Activated T-helper 2 cell treated with anti-CD3 and anti-CD28 coated beads, Interferon-gamma antibody, Interleukin-2, Interleukin-4, amounts not matched to agents 10 μg/mL and 5 μg/mL and 100 μg/mL, durations not matched to agents 14 hours and 24 hours and 36 hours (primary cell): ENCODE measurements at regions not wholly inside any gene's neighbourhood (a gene's known extent, or its start where the extent isn't known, plus 50 kb on each side); places are given as distances from the start of the nearest gene placed in this dataset.

Experiments
- DNase-seq: peaks from one replicate; pipeline ENCODE4 v3.0.0; 2021; ENCODE audit warnings: low spot score
- H3K27ac Mint-ChIP-seq: one replicate; pipeline ENCODE4 v1.8.0; 2021; ENCODE audit warnings: mixed read lengths
- H3K27me3 Mint-ChIP-seq: one replicate; pipeline ENCODE4 v1.8.0; 2021; ENCODE audit warnings: low read depth, mixed read lengths
- H3K36me3 Mint-ChIP-seq: one replicate; pipeline ENCODE4 v1.8.0; 2021; ENCODE audit warnings: low read depth, mixed read lengths
- H3K4me1 Mint-ChIP-seq: one replicate; pipeline ENCODE4 v1.8.0; 2021; ENCODE audit warnings: low read depth, mixed read lengths
- H3K4me3 Mint-ChIP-seq: one replicate; pipeline ENCODE4 v1.8.0; 2021; ENCODE audit warnings: low read depth, mild to moderate bottlenecking, moderate library complexity, mixed read lengths
- H3K9me3 Mint-ChIP-seq: one replicate; pipeline ENCODE4 v1.8.0; 2021; ENCODE audit warnings: mixed read lengths
- intact Hi-C: fragments of 100-400 bp; cut with micrococcal nuclease; formaldehyde crosslinking; loops from one replicate; pipeline ENCODE4 v1.15.1; 2023

DNA sequence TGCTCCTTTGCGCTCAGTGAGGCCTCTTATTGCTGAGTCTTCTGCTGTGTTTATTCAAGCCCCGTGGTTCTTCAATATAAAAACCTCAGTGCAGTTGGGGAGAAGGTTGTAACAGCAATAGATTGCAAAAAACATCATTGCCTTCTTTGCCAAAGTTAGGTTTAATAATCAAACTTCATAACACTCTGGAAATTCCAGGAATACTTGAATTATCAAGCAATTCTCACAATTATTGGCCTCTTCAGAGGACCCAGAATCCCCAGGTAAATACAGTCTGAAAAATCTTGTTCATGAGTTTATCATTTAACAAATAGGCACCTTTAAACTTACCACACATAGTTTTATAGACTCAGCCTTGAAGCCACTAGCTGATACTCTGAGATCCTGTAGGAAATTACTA, 213.6 kb downstream of the OGFRL1 start:
- Mint-ChIP-seq H3K4me3 (no peak overlapping the region), H3K4me1 (no peaks in the 10 kb centered on the region), H3K27me3 (no peaks in the 10 kb centered on the region), H3K9me3 (no peaks in the 10 kb centered on the region), H3K27ac (no peak overlapping the region), H3K36me3 (no peaks in the 10 kb centered on the region)
- no peak for DNase-seq
- intact Hi-C loops = no loop called here

DNA sequence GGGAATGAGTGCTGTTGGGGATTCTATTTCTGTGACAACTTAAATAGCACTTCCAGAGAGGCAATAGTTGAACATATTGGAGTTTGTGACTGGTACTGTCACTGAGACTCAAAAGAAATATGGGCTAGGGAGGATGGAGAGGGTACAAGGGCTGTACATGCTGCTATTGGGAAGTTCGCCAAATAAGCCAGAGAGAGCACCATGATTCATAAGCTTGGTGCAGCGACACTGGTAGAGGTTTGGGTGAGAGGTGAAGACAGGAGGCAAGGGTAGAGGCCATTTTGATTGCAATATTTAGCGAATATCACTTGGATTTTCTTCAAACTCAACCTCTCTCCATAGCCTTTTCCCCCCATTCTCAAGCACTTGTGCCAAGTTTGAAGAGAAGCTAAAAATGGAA, 214.3 kb downstream of the OGFRL1 start:
- intact Hi-C loops = no loop called here
- no peaks in the 10 kb centered on the region for H3K27me3 Mint-ChIP-seq
- H3K27ac Mint-ChIP-seq = no peak overlapping the region
- no peaks in the 10 kb centered on the region for H3K9me3 Mint-ChIP-seq
- DNase-seq = no peak
- H3K36me3 Mint-ChIP-seq = no peaks in the 10 kb centered on the region
- no peaks in the 10 kb centered on the region for H3K4me1 Mint-ChIP-seq
- no peak overlapping the region for H3K4me3 Mint-ChIP-seq

GRCh38 chr6:71507183-71507582, 218.6 kb downstream of the OGFRL1 start:
- Mint-ChIP-seq H3K9me3 (no peaks in the 10 kb centered on the region), H3K4me1 (no peaks in the 10 kb centered on the region), H3K27me3 (no peaks in the 10 kb centered on the region), H3K27ac (no peak overlapping the region), H3K36me3 (no peaks in the 10 kb centered on the region), H3K4me3 (no peak overlapping the region)
- intact Hi-C loops = no loop called here
- DNase-seq = no peak

DNA sequence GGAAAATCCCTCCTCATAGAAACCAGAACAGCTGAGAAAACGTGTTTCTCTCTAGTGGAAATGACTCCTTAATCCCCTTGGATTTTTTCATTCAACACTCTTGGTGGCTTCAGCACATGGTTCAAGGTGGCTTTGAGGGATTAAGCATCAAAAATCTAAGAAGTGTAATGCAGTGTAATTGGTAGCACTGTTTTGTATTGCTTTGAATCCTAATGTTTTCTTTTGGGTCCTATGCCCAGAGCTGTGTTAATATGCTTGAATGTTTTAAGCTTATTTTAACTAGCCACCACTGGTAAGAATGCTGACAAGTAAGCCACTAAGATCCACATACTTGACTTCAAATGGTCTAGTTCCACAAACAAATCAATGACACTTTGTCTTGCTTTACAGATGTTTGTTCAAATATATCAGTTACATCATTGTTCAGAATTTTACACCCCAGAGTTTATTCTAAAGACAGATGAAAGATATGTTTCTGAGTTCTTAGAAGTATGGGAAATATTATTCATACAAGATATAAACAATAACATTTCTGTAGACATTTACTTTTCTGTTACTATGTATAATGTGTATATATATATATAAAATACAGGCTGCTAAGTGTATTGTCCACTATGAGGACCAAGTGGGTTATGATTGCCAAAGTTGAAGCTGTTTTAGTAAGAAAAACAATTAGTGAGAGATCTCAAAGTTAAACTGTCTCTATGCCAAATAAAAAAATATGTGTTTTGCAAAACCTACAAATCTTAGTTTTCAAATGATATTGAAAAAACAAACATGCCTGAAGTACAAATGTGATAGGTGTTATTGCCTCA, 220.8 kb downstream of the OGFRL1 start:
- Mint-ChIP-seq H3K4me3 (no peak overlapping the region), H3K27me3 (no peaks in the 10 kb centered on the region), H3K9me3 (no peaks in the 10 kb centered on the region), H3K36me3 (no peaks in the 10 kb centered on the region), H3K4me1 (no peaks in the 10 kb centered on the region), H3K27ac (no peak overlapping the region)
- no peak for DNase-seq
- intact Hi-C loops = no loop called here

DNA sequence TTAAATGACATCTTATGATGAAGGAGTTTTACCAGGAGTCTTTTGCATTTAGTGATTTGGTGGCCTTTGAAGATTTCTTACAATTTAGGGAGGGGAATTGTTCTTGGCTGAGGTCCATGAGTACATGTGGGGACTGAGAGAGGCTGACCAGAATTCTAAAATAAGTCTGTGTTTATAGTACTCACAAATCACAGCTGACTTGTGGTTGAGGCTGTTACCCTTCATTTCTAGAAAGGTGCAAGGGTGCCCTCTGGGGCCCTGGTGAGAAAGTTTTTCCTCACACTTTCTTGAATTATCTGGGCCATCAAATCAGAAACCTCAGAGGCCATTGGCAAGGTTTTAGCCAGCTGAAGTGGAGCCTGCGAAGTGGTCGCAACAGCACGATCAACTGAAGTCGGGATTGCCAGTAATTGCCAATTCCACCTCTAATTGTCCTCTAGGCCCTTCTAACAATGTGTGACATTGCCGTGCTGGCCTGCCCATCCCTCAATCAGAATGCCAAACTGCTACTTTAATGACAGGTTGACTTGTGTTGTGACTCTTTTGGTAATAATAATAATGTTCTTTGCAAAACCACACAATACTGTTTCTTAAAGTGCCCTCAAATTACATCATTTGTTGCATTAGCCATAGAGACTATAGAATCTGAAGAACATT, 221.6 kb downstream of the OGFRL1 start:
- H3K27ac Mint-ChIP-seq = no peak overlapping the region
- H3K4me3 Mint-ChIP-seq = no peak overlapping the region
- H3K27me3 Mint-ChIP-seq = no peaks in the 10 kb centered on the region
- H3K36me3 Mint-ChIP-seq = no peaks in the 10 kb centered on the region
- H3K4me1 Mint-ChIP-seq = no peaks in the 10 kb centered on the region
- DNase-seq = no peak
- H3K9me3 Mint-ChIP-seq = no peaks in the 10 kb centered on the region
- intact Hi-C loops = no loop called here

GRCh38 chr6:71510856-71511255, 222.2 kb downstream of the OGFRL1 start:
- Mint-ChIP-seq H3K4me3 (no peak overlapping the region), H3K27ac (no peak overlapping the region), H3K9me3 (no peaks in the 10 kb centered on the region), H3K4me1 (no peaks in the 10 kb centered on the region), H3K27me3 (no peaks in the 10 kb centered on the region), H3K36me3 (no peaks in the 10 kb centered on the region)
- intact Hi-C loops = no loop called here
- no peak for DNase-seq

DNA sequence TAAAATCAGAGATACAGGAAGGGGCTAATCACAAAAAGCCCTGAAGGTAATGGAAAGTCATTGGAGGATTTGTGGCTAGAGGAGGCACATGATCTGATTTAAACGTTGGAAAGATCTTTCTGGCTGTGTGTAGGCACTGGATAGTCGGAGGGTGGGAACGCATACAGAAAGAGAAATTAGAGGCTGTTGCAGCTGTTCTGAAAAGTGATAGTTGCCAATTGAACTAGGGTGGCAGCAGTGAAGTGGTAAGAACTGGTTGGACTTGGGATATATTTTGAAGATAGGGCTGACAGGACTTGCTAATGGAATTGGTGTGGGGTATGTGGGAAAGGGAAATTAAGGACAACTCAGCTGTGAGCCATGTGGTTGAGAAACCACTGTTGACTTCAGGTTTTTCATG, 223.6 kb downstream of the OGFRL1 start:
- Mint-ChIP-seq H3K27ac (no peak overlapping the region), H3K9me3 (no peaks in the 10 kb centered on the region), H3K4me3 (no peak overlapping the region), H3K27me3 (no peaks in the 10 kb centered on the region), H3K4me1 (no peaks in the 10 kb centered on the region), H3K36me3 (no peaks in the 10 kb centered on the region)
- no peak for DNase-seq
- intact Hi-C loops = no loop called here

- intact Hi-C loops = no loop called here
Observed at GRCh38 chr6:71513036-71513435, 224.4 kb downstream of the OGFRL1 start.

DNA sequence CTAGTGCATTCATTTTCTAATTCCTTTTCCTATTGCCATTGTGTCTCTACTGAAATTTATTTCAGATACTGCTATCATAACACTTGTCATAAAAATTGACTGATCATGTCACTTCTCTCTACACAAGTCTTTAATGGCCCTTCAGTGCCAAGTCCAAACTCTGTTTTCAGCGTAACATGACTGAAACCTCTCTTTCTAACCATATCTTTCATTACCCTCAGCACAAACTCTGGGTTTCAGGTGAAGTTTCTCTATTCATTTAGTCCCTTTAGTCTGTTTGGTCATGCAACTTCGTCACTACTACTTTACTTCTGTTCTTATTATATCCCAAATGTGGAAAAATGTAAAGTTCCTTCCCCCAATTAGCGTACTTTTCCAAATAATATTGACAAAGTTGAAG, 234.9 kb downstream of the OGFRL1 start:
- Mint-ChIP-seq H3K27me3 (peaks cover 2% of the 10 kb centered on the region), H3K4me1 (no peaks in the 10 kb centered on the region), H3K9me3 (no peaks in the 10 kb centered on the region), H3K4me3 (no peak overlapping the region), H3K27ac (no peak overlapping the region), H3K36me3 (no peaks in the 10 kb centered on the region)
- DNase-seq = no peak
- intact Hi-C loops = no loop called here

More at GRCh38 chr6:71513036-71513435, 224.4 kb downstream of the OGFRL1 start:
- Mint-ChIP-seq H3K4me3 (no peak overlapping the region), H3K9me3 (no peaks in the 10 kb centered on the region), H3K27me3 (no peaks in the 10 kb centered on the region), H3K36me3 (no peaks in the 10 kb centered on the region), H3K4me1 (no peaks in the 10 kb centered on the region), H3K27ac (no peak overlapping the region)
- DNase-seq = no peak

- H3K9me3 Mint-ChIP-seq = no peaks in the 10 kb centered on the region
- H3K27ac Mint-ChIP-seq = no peak overlapping the region
- H3K36me3 Mint-ChIP-seq = no peaks in the 10 kb centered on the region
- intact Hi-C loops = no loop called here
- DNase-seq = no peak
- no peak overlapping the region for H3K4me3 Mint-ChIP-seq
- peaks cover 2% of the 10 kb centered on the region for H3K27me3 Mint-ChIP-seq
- no peaks in the 10 kb centered on the region for H3K4me1 Mint-ChIP-seq
Observed at GRCh38 chr6:71524201-71524600, 235.6 kb downstream of the OGFRL1 start.

GRCh38 chr6:71527886-71528285, 239.3 kb downstream of the OGFRL1 start:
- Mint-ChIP-seq H3K9me3 (no peaks in the 10 kb centered on the region), H3K27me3 (no peaks in the 10 kb centered on the region), H3K27ac (no peak overlapping the region), H3K4me1 (no peaks in the 10 kb centered on the region), H3K4me3 (no peak overlapping the region), H3K36me3 (no peaks in the 10 kb centered on the region)
- intact Hi-C loops = no loop called here
- no peak for DNase-seq

DNA sequence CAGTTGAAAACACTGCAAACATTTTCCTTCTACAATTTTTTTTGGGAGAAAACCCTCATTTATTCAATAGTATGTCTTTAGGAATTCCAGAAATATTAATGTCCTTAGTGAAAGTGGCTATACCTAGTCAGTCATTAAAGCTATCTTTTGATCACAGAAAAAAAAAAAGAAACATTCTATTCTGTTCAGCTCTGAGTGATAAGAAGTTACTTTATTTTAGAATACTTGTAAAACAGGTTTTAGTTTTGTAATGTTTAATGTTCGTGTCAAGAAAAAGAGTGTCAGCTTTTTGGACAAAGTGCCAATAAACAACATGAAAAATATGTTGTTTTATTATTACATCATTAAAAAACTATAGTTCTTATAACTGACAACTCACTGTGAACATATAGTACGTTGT, 240.4 kb downstream of the OGFRL1 start:
- intact Hi-C loops = no loop called here

DNA sequence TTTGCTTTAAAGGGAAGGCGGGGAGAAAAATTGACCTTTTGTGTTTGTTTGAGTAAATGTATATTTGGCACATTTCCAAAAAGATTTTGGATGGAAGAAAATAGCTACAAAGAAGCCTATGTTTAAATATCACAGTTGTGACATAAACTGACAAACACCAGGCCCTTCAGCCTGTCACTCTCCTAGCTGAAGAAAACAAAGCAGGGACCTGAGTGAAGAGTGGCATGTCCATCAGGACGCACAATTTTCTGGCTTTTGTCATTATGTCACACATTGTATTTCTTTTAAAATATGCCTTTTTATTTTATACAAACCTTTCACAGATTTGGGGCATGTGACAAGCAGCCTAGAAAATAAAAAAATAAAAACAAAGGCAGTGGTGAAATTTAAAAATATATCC, 241.2 kb downstream of the OGFRL1 start:
- H3K27ac Mint-ChIP-seq = no peak overlapping the region
- H3K4me1 Mint-ChIP-seq = no peaks in the 10 kb centered on the region
- H3K27me3 Mint-ChIP-seq = no peaks in the 10 kb centered on the region
- intact Hi-C loops = loop anchor here (5.0 kb wide), 1 partner anchor 553 kb away; no protein-coding TSS in a partner anchor
- no peaks in the 10 kb centered on the region for H3K9me3 Mint-ChIP-seq
- no peaks in the 10 kb centered on the region for H3K36me3 Mint-ChIP-seq
- DNase-seq = no peak
- no peak overlapping the region for H3K4me3 Mint-ChIP-seq

More for the DNA sequence above, 240.4 kb downstream of the OGFRL1 start:
- no peak for DNase-seq
- no peak overlapping the region for H3K27ac Mint-ChIP-seq
- no peaks in the 10 kb centered on the region for H3K27me3 Mint-ChIP-seq
- H3K4me1 Mint-ChIP-seq = no peaks in the 10 kb centered on the region
- H3K36me3 Mint-ChIP-seq = no peaks in the 10 kb centered on the region
- no peak overlapping the region for H3K4me3 Mint-ChIP-seq
- no peaks in the 10 kb centered on the region for H3K9me3 Mint-ChIP-seq
